ENCODE measurements at regions not wholly inside any gene's neighbourhood (a gene's known extent, or its start where the extent isn't known, plus 50 kb on each side); places are given as distances from the start of the nearest gene placed in this dataset.
"Not testable (repeated sequence)": the region's sequence is repeated elsewhere in the genome, so short reads cannot be mapped to it uniquely, and the experiment has no call there.

DNA sequence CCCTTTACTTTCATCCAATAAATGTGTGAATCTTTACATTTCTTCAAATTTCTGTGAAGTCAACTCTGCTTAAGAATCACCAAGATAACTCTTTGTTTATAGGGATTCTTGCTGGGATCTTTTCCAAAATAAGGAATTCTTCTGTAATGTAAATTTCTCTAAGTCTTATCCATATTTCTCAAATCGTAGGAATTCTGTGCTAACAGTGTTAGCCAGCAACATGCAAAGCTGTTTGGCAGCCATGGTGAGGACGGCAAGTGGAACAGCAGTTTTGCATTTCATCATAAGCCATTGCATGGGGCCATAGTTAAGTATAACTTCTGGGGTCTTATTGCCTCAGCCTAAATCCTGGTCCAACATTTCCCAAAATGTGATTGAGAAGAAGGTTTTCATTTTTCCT is 310.5 kb upstream of the PRR16 start:
- no peak for DNase-seq

DNA sequence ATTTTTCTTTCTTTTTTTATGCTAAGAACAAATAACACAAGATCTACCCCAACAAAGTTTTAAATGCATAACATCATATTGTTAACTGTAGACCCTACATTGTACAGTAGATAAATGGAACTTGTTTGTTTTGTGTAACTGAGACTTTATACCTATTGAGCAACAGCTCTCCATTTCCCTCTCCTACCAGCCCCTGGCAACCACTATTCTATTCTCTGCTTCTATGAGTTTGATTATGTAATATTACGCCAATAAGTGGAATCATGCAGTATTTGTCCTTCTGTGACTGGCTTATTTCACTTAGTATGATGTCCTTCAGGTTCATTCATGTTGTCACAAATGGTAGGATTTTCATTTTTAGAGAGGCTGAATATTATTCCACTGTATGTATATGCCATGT is 308.2 kb upstream of the PRR16 start:
- DNase-seq, result no peak

DNA sequence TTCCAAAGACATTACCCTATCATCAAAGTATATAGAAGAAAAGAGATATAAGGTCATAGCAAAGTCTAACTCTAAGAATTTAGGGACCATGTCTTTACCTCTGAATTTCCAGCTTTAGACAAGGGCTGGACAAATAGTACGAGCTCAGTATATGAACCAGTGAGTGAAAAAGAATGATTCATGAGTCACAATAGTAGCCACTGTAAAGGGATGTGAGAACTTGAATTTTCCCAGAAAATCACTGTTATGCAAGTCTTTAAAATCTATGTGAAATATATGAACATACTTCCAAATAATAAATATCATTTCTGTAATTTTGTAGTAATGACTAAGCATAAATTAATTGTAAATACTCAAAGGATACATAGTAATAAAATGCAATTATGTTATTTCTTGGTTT is 305.9 kb upstream of the PRR16 start:
- DNase-seq, result no peak

DNA sequence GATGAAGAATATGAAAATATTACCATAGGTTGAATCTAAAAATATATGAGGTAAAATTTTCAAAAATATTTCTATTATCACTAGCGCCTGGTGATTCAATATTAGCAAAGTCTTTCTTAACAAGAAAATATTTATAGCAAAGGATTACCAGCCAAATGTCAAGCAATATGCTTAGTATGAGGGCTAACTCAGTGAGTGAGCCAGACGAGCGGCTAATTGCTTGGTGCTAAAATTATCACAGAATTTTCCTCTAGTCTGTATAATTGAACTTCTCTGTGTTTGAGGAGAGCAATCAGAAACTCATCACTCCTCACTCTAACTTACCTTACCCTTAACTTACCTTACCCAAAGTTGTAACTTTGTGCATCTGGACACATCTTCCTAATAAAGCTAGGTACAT is 304.9 kb upstream of the PRR16 start:
- no peak for DNase-seq

DNA sequence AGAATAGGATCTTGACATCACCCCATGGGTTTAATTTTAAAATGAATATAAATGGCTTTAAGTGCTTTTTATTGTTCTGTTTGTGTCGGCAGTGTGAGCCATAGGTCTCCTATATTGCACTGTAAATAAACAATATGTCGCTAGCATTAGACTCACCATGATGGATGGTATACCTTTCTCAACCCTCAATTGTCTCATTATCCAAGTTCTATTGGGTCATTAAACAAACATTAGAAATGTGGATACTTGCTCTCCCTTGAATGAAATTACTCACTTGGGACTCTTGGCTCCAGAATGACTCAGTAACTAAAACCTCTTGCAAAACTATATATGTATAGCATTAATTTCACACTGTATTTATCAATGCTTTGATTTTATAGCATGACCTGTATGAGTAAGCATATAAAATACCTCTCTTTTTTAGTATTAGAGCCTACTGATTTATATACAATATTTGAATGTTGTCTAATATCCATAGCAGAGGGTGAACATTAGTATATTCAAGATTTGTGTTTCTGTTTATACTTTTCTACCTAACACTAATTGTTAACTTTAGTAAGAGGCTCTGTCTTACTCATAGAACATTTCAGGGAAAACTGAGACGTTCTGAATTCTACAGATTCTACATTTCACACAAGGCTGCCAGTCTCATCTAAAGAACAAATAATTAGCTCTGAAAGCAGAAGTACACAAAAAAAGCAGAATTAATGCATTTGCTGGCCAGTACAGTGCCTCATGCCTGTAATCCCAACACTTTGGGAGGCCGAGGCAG is 303.8 kb upstream of the PRR16 start:
- no peak for DNase-seq

DNA sequence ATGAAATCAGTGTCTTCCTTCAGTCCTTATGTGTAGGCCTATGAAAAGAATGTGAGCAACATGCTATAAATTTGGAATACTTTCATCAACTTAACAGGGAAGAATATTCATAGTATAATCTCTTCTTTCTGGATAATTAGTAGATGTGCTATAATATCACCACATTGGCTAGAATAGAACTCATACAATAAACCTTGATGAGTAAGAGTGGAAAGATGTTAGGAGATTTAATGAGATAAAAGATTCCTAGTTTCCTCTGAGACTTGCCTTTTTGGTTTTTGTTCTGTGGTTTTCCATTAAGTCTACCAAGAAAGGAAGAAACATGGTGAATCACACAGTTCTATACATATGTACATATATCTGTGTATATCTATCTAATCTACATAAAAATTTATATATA is 301.8 kb upstream of the PRR16 start:
- no peak for DNase-seq

DNA sequence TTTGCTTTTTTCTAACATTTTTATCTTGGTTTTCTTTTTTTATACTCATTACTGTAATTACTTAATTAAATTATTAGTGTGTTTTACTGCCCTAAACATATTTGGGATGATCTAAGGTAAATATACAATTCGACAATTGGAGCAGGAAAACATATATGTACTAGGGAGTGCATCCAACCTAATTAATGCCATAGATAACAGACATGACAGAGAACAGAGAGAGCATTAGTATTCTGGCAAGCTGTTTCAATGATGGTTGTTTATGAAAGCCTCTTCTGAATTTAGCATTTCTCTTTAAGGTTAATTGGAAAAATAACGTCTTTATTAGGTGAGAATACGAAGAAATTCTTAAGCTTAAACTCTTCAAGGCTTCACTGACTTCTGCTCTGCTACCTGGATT is 300.1 kb upstream of the PRR16 start:
- DNase-seq, result no peak

DNA sequence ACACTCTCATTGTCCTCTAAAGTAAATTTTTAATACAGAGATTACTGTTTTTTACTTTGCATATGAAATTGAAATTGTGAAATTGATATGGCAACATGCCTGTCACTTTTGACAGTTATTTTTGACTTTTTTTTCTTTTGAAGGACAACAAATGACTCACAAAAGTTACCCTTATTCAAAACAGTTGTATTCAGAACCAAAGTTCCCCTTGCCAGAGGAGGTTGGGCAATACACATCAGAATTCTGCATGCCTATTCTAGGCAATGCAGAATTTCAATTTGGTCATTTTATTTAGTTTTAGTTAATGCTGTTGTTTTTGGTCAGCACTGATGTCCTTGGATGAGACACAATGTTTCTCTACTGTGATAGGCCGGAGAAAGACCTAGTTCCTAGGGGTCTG is 299.1 kb upstream of the PRR16 start:
- DNase-seq, result no peak

DNA sequence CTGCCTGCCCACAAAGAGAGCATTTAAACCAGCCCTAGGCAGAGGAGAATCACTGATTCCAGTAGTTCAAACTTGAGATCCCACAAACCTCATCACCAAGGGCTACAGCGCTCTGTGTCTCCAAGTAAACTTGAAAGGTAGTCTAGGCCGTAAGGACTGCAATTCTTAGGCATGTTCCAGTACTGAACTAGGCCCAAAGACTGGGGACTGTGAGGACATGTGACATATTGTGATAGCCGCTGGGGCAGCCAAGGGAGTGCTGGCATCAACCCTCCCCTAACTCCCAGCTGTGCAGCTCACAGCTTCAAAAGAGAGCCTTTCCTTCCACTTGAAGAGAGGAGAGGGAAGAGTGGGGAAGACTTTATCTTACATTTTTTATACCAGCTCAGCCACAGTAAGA is 291.0 kb upstream of the PRR16 start:
- no peak for DNase-seq

DNA sequence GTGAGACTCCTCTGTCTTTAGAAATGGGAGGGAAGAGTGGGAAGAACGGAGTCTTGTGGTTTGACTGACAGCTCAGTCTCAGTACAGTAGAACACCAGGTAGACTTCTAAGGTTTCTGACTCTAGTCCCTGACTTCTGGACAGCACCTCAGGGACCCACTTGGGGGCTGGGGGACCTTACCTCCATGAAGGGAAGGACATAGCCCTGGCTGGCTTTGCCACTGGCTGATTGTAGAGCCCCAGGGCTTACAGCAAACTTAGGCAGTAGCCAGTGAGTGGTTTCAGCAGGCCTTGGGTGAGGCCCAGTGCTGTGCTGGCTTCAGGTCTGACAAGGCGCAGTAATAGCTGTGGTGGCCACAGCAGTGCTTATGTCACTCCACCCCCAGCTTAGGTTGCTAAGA is 290.0 kb upstream of the PRR16 start:
- no peak for DNase-seq

DNA sequence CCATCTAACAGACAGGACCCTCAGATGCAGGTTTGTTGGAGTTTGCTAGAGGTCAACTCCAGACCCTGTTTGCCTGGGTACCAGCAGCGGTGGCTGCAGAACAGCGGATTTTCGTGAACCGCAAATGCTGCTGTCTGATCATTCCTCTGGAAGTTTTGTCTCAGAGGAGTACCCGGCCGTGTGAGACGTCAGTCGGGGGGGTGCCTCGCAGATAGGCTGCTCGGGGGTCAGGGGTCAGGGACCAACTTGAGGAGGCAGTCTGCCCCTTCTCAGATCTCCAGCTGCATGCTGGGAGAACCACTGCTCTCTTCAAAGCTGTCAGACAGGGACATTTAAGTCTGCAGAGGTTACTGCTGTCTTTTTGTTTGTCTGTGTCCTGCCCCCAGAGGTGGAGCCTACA is 282.9 kb upstream of the PRR16 start:
- DNase-seq, result not testable (repeated sequence)

DNA sequence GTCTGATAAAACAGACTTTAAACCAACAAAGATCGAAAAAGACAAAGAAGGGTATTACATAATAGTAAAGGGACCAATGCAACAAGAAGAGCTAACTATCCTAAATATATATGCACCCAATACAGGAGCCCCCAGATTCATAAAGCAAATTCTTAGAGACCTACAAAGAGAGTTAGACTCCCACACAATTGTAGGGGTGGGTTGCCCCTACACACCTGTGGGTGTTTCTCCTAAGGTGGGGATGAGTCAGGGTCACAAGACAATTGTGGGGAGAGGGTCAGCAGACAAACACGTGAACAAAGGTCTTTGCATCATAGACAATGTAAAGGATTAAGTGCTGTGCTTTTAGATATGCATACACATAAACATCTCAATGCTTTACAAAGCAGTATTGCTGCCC is 269.4 kb upstream of the PRR16 start:
- DNase-seq, result not testable (repeated sequence)

DNA sequence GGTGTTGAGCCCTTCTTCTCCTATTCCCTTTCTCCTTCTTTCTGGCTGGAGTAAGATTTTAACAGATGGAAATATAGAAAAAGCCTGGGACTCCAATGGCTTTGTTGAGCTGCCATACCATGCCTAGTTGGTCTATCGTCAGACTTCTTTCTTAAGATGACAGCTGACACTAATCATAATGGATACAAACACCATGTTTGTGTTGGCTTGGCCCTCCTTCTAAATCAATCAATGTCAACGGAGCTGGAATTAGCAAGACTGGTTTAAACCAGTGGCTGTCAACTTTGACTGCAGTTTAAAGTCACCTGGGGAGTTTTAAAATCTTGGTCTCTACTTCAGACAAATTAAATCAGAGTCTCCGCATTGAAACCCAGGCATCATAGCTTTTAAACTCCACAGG is 264.5 kb upstream of the PRR16 start:
- DNase-seq, result peak in 1 of 2 experiments; percentile 1

DNA sequence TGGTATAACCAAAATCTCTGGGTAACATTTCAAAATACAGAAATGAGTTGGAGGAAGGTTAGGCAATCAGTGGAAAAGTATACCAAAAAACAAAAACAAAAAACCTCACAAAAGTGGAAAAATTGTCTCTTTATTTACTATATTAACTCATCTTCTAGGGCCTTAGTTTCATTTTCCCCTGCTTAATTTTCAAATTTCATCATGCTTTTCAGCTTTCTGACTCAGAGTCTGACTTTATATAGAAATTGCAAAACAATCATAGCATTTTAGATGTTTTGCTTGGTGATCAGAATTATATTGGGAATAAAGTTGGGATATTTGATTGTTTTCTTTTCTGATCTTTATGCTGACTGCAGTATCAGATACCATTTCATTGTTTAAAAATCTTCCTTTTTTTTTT is 257.0 kb upstream of the PRR16 start:
- DNase-seq, result no peak

DNA sequence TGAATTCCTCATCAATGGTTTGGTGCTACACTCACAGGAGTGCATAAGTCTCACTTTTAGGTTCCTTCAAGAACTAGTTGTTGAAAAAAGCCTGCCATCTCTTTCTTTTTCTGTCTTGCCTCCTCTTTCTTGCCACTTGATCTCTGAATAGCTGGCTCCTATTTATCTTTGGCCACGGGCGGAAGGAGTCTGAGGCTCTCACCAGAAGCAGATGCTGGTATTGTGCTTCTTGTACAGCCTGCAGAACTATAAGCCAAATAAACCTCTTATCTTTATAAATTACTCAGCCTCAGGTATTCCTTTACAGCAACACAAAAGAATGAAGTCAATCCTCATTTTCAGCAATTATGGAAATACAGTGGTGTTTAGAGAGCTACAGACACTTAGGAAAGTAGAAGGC is 247.1 kb upstream of the PRR16 start:
- DNase-seq, result no peak

DNA sequence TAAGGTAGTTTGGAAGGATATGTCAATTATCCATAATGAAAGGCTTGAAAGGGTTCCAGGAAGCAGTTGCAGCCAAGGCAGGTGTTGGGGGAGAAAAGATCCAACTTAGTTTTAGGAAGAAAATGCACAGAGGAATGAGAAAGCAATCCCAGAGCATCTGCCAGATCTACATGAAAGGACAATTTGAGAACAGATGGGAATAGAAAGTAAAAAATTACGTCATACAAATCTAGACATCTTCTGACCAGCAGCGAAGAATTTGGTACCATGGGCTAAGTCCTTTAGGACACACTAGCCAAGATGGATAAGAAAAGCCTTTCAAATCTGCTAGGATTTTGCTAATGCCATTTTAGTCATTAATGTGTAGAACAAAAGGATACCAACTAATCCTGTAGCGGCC is 244.1 kb upstream of the PRR16 start:
- no peak for DNase-seq

DNA sequence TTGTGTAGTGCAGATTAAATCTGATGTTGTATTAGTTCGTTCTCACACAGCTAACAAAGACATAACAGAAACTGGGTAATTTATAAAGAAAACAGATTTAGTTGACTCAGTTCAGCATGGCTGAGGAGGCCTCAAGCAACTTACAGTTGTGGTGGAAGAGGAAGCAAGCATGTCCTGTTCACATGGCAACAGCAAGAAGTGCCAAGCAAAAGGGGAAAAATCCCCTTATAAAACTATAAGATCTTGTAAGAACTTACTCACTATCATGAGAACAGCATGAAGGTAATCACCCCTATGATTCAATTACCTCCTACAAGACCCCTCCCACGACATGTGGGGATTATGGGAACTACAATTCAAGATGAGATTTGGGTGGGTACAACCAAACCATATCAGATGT is 238.6 kb upstream of the PRR16 start:
- no peak for DNase-seq

DNA sequence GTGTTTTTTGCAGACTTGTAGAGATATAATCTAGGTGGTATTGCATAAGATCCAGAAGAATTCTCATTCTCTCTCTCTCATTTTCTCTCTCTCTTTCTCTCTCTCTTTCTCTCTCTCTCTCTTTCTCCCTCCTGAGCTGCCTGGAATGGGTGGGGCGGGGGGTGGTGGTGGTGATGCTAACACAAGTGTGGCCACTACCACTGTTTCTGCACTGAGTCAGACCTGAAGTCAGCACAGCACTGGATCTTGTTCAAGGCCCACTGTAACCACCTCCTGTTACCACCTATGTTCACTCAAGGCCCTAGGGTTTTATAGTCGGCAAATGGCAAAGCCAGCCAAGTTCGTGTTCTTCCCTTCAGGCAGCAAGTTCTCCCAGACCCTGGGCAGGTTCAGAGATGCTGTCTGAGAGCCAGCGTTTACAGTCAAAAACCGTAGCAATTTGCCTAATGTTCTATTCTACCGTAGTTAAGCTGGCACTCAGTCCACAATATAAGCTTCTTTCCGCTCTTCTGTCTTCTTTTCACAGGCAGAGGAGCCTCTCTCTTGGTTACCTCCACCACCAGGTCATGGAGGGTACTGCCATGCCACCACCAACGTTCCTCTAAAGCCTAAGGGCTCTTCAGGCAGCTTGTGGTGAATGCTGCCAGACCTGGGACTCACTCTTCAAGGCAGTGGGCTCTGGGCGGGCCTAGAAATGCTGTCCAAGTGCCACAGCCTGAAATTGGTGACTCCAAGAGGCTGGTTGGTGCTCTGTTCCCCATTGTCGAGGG is 235.7 kb upstream of the PRR16 start:
- no peak for DNase-seq

DNA sequence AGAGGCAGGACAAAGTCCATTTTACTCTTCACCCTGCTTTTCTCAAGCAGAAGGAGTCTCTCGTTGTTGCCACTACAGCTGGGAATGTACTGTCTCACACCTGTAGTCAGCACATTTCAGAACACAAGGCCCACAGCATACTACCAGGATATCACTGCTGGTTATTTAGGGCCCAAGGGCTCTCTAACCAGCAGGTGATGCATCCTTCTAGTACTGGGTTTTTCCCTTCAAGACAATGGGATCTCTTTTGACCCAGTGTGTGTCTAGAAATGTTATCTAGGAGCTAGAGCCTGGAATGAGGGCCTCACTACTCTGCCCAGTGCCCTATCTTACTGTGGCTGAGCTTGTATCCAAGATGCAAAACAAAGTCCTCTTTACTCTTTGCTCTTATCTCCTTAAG is 235.1 kb upstream of the PRR16 start:
- DNase-seq, result no peak

DNA sequence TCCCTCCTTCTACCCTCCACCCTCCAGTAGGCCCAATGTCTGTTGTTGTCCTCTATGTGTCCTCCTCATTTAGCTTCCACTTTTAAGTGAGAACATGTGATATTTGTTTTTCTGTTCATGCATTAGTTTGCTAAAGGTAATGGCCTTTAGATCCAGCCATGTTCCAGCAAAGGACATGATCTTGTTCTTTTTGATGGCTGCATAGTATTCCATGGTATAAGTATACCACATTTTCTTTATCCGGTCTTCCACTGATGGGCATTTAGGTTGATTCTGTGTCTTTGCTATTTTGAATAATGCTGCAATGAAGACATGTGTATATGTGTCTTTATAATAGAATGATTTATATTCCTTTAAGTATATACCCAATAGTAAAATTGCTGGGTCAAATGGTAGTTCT is 232.5 kb upstream of the PRR16 start:
- DNase-seq, result no peak

DNA sequence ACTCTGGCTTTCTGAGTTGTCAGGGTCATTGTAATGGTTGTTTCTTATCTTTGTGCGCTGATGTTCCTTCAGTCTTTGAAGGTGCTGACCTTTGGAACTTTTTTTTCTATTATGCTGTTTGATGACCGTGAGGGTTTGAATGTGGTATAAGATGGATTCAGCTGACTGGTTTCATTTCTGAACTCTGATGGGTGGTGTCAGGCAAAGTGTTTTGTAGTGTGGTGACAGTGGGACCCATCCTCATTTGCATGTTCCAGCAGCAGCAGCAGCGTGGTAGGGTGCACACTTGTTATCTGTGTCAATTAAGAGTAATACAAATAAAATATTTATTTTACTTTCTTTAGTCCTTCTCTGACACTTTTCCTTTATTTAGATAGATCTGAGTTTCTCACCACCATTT is 227.7 kb upstream of the PRR16 start:
- DNase-seq, result no peak

DNA sequence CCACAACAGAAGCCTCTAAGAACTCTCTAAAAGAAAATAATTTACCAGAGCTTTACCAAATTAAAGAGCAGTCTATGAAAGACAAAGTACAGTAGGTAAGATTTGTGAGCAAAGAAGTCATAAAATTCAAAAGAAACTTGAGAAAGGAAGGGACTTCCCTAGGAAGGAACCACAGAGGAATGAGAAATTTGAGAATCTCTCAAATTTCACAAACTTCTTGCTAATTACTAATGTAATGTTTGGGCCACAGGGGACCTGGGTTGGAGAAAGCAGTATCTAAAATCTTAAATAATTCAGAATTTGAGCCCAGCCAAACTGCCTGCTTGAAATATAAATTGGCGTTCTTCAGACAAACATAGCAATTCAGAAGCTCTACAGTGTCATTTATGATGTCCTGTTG is 225.0 kb upstream of the PRR16 start:
- no peak for DNase-seq

DNA sequence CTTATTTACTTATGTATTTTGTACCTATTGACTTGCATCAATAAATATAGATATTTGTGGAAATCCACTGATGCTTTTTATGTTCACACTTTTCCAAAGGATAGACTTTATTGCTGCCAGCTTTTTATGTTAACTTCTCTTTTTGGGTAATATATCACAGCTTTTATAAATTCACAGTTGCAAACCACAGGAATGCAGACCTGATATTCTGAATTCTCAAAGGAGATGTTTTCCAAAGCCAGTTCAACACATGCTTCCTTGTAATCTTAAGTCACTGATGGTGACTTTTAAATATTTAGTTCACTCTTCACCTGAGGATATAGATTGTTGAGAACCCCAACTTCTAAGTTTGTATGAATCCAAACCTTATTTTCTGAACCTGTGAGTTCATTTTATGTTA is 223.4 kb upstream of the PRR16 start:
- no peak for DNase-seq

DNA sequence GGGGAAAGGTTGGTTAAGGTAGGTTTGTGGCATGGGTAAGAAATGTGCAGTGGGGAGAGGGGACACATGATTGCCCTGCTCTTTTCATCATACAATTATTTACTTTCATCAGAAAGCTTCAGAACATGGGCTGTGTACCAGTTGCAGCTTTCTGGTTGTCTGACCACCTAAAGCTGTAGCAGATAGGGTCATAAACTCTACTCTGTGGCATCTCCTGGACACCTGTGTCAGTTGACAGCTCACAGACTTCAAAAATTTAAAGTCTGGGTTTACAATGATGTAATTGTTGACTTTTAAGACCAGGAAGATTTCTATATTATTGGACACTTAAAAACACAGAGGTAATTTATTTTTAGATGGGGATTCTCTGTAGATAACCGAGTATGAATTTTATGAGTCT is 222.7 kb upstream of the PRR16 start:
- DNase-seq, result no peak

DNA sequence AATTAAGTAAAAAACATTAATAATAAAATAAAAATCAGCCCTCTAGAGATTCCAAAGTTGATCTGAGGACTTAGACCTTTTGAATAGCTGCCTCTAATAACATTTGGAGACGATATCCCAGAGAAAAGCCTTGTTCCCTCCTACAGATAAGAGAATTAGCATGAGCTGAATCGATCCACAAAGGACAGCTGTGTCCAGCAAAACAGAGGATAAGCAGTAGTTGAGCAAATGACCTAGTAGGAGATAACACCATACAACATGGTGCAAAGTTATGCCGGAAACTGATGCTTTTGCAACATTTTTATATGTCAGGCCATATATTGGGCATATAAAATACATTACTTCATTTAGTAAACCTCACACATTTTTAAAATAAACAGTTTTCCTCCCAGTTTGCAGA is 212.2 kb upstream of the PRR16 start:
- DNase-seq, result no peak
